SK-N-MC (cell line): ENCODE measurements at regions not wholly inside any gene's neighbourhood (a gene's known extent, or its start where the extent isn't known, plus 50 kb on each side); places are given as distances from the start of the nearest gene placed in this dataset.

Source experiments
- EZH2 ChIP-seq: fragments of 200-600 bp; sonication (generic); IDR thresholded peaks from one replicate; pipeline ENCODE4 v1.6.1; 2017; ENCODE audit warnings: antibody characterized with exemption
- FOXP2 ChIP-seq: optimal IDR thresholded peaks from 2 replicates; pipeline ENCODE3; 2011; ENCODE audit warnings: mild to moderate bottlenecking, moderate library complexity; ENCODE audit not compliant: insufficient read depth; ENCODE audit errors: extremely low read length, control extremely low read depth
- POLR2AphosphoS5 ChIP-seq: IDR thresholded peaks from 2 replicates; pipeline ENCODE4 v1.6.1; 2012; ENCODE audit warnings: mild to moderate bottlenecking, low read depth, low read length, borderline replicate concordance

- TF ChIP-seq EZH2 (no peak), POLR2AphosphoS5 (no peak), FOXP2 (no peak)
Observed at GRCh38 chr1:234975122-234975940, 153.3 kb downstream of the TOMM20 start.
